WTC11 (cell line): ENCODE measurements at regions not wholly inside any gene's neighbourhood (a gene's known extent, or its start where the extent isn't known, plus 50 kb on each side); places are given as distances from the start of the nearest gene placed in this dataset.

Experiments used
- ATAC-seq: fragments of 200-7000 bp; cut with Tn5 transposase; 2 replicates; pipeline ENCODE4 v1.10.0; 2021; ENCODE audit warnings: mild to moderate bottlenecking, moderate library complexity
- CTCF ChIA-PET: fragments of 300-600 bp; sonication (Branson Sonifier 250); formaldehyde crosslinking; loops from one replicate; lab custom pipeline; 2021; ENCODE audit warnings: antibody characterized with exemption; lab: Charles Lee
- POLR2A ChIA-PET: fragments of 350-600 bp; sonication (Branson Sonifier 250); formaldehyde crosslinking; loops from one replicate; lab custom pipeline; 2021; ENCODE audit warnings: antibody characterized with exemption; lab: Charles Lee
- DNase-seq: peaks from one replicate; pipeline ENCODE4 v3.0.0; 2021; ENCODE audit warnings: low spot score
- H3K27ac Mint-ChIP-seq: 2 replicates; pipeline ENCODE4 v1.8.0; 2021; ENCODE audit warnings: mixed read lengths
- H3K27me3 Mint-ChIP-seq: 2 replicates; pipeline ENCODE4 v1.8.0; 2021; ENCODE audit warnings: low read depth, mild to moderate bottlenecking, moderate library complexity, mixed read lengths
- H3K36me3 Mint-ChIP-seq: 2 replicates; pipeline ENCODE4 v1.8.0; 2021; ENCODE audit warnings: mixed read lengths
- H3K4me1 Mint-ChIP-seq: 2 replicates; pipeline ENCODE4 v1.8.0; 2022; ENCODE audit warnings: mixed read lengths
- H3K4me3 Mint-ChIP-seq: 2 replicates; pipeline ENCODE4 v1.8.0; 2021; ENCODE audit warnings: mild to moderate bottlenecking, moderate library complexity, mixed read lengths
- H3K9me3 Mint-ChIP-seq: 2 replicates; pipeline ENCODE4 v1.8.0; 2021; ENCODE audit warnings: mixed read lengths
- ATF1 ChIP-seq: sonication (generic); formaldehyde crosslinking; IDR thresholded peaks from 2 replicates; pipeline ENCODE4 v1.8.1; 2023; ENCODE audit warnings: mild to moderate bottlenecking, moderate library complexity, missing genetic modification reagents
- ATF2 ChIP-seq: sonication (generic); formaldehyde crosslinking; IDR thresholded peaks from 2 replicates; pipeline ENCODE4 v1.8.1; 2022; ENCODE audit warnings: low read depth, missing genetic modification reagents, borderline replicate concordance
- E2F4 ChIP-seq: sonication (generic); formaldehyde crosslinking; IDR thresholded peaks from 2 replicates; pipeline ENCODE4 v1.8.1; 2022; ENCODE audit warnings: low read depth, mild to moderate bottlenecking, moderate library complexity, missing genetic modification reagents, borderline replicate concordance
- FOXK1 ChIP-seq: sonication (generic); formaldehyde crosslinking; IDR thresholded peaks from 2 replicates; pipeline ENCODE4 v1.8.0; 2022; ENCODE audit warnings: mild to moderate bottlenecking, moderate library complexity, missing genetic modification reagents
- GABPB1 ChIP-seq: sonication (generic); formaldehyde crosslinking; IDR thresholded peaks from 2 replicates; pipeline ENCODE4 v1.8.1; 2023; ENCODE audit warnings: mild to moderate bottlenecking, missing genetic modification reagents
- IRF1 ChIP-seq: sonication (generic); formaldehyde crosslinking; IDR thresholded peaks from 2 replicates; pipeline ENCODE4 v1.8.0; 2023; ENCODE audit warnings: missing genetic modification reagents
- IRF2 ChIP-seq: sonication (generic); formaldehyde crosslinking; IDR thresholded peaks from 2 replicates; pipeline ENCODE4 v1.8.0; 2022; ENCODE audit warnings: low read depth, missing genetic modification reagents, borderline replicate concordance
- JUN ChIP-seq: sonication (generic); formaldehyde crosslinking; IDR thresholded peaks from 2 replicates; pipeline ENCODE4 v1.8.0; 2023; ENCODE audit warnings: mild to moderate bottlenecking, missing genetic modification reagents
- KAT7 ChIP-seq: sonication (generic); formaldehyde crosslinking; IDR thresholded peaks from 2 replicates; pipeline ENCODE4 v1.8.1; 2023; ENCODE audit warnings: missing genetic modification reagents, mild to moderate bottlenecking, borderline replicate concordance
- NR1H2 ChIP-seq: sonication (generic); formaldehyde crosslinking; IDR thresholded peaks from 2 replicates; pipeline ENCODE4 v1.9.0; 2021; ENCODE audit warnings: mild to moderate bottlenecking, moderate library complexity, missing genetic modification reagents
- SMAD4 ChIP-seq: sonication (generic); formaldehyde crosslinking; IDR thresholded peaks from 2 replicates; pipeline ENCODE4 v1.8.0; 2022; ENCODE audit warnings: mild to moderate bottlenecking, missing genetic modification reagents
- TP53 ChIP-seq: sonication (generic); formaldehyde crosslinking; IDR thresholded peaks from 2 replicates; pipeline ENCODE4 v1.8.1; 2023; ENCODE audit warnings: mild to moderate bottlenecking, missing genetic modification reagents
- ZNF121 ChIP-seq: sonication (generic); formaldehyde crosslinking; IDR thresholded peaks from 2 replicates; pipeline ENCODE4 v1.8.0; 2023; ENCODE audit warnings: missing genetic modification reagents
- ZNF219 ChIP-seq: sonication (generic); formaldehyde crosslinking; IDR thresholded peaks from 2 replicates; pipeline ENCODE4 v1.8.0; 2023; ENCODE audit warnings: missing genetic modification reagents, mild to moderate bottlenecking, borderline replicate concordance
- ZNF263 ChIP-seq: sonication (generic); formaldehyde crosslinking; IDR thresholded peaks from 2 replicates; pipeline ENCODE4 v1.8.1; 2022; ENCODE audit warnings: low read depth, mild to moderate bottlenecking, moderate library complexity, missing genetic modification reagents
- ZNF396 ChIP-seq: fragments of 250-450 bp; sonication (Bioruptor Pico); IDR thresholded peaks from 2 replicates; pipeline ENCODE4 v1.8.0; 2021; ENCODE audit warnings: mild to moderate bottlenecking, moderate library complexity, borderline replicate concordance
- ZNF425 ChIP-seq: fragments of 250-450 bp; sonication (Bioruptor Pico); conservative IDR thresholded peaks from 2 replicates; pipeline ENCODE4 v1.9.0; 2021; ENCODE audit warnings: mild to moderate bottlenecking
- ZNF512 ChIP-seq: sonication (generic); formaldehyde crosslinking; IDR thresholded peaks from 2 replicates; pipeline ENCODE4 v1.8.1; 2022; ENCODE audit warnings: missing genetic modification reagents, borderline replicate concordance
- ZNF532 ChIP-seq: fragments of 250-450 bp; sonication (Bioruptor Pico); IDR thresholded peaks from 2 replicates; pipeline ENCODE4 v1.9.0; 2021; ENCODE audit warnings: mild to moderate bottlenecking, borderline replicate concordance
- ZNF671 ChIP-seq: fragments of 250-450 bp; sonication (Bioruptor Pico); IDR thresholded peaks from 2 replicates; pipeline ENCODE4 v1.8.0; 2021; ENCODE audit warnings: mild to moderate bottlenecking

GRCh38 chr1:72412286-72412685, 129.9 kb upstream of the NEGR1 start (continued):
- TF ChIP-seq ZNF425 (CRISPR knock-in tag) (no peak), IRF2 (CRISPR knock-in tag) (no peak), ZNF219 (CRISPR knock-in tag) (no peak), GABPB1 (CRISPR knock-in tag) (no peak), ZNF396 (CRISPR knock-in tag) (no peak), FOXK1 (CRISPR knock-in tag) (no peak), ATF1 (CRISPR knock-in tag) (no peak), JUN (CRISPR knock-in tag) (no peak), IRF1 (CRISPR knock-in tag) (no peak), ZNF512 (CRISPR knock-in tag) (no peak)

- DNase-seq (no peak), ATAC-seq (no peak)
- H3K27me3 Mint-ChIP-seq = no peaks in the 10 kb centered on the region
- ChIA-PET CTCF (no interaction called here), POLR2A (no interaction called here)
- no peaks in the 10 kb centered on the region for H3K9me3 Mint-ChIP-seq
- peaks cover 3% of the 10 kb centered on the region for H3K4me1 Mint-ChIP-seq
- no peak overlapping the region for H3K4me3 Mint-ChIP-seq
- no peaks in the 10 kb centered on the region for H3K36me3 Mint-ChIP-seq
- H3K27ac Mint-ChIP-seq = no peak overlapping the region
- no peak for TF ChIP-seq KAT7 (CRISPR knock-in tag)
- no peak for TF ChIP-seq ATF2
- no peak for TF ChIP-seq E2F4 (CRISPR knock-in tag)
- TF ChIP-seq ZNF671 (CRISPR knock-in tag) = no peak
- no peak for TF ChIP-seq TP53
- TF ChIP-seq ZNF121 (CRISPR knock-in tag) = no peak
- TF ChIP-seq GABPB1 (CRISPR knock-in tag) = no peak
- no peak for TF ChIP-seq NR1H2 (CRISPR knock-in tag)
- TF ChIP-seq ZNF532 = no peak
- TF ChIP-seq ZNF263 = no peak
- TF ChIP-seq SMAD4 (CRISPR knock-in tag) = no peak
Observed at GRCh38 chr1:72399807-72400206, 117.5 kb upstream of the NEGR1 start.
